WERI-Rb-1 (cell line): ENCODE measurements at regions not wholly inside any gene's neighbourhood (a gene's known extent, or its start where the extent isn't known, plus 50 kb on each side); places are given as distances from the start of the nearest gene placed in this dataset.

Experiments
- DNase-seq: peaks from one replicate; pipeline ENCODE4 v3.0.0-alpha.2; 2020
- H3K27ac ChIP-seq: fragments of 250-450 bp; sonication (Bioruptor Pico); 2 replicates; pipeline ENCODE4 v1.5.1; 2020; ENCODE audit warnings: mild to moderate bottlenecking, moderate library complexity
- H3K27me3 ChIP-seq: fragments of 250-450 bp; sonication (Bioruptor Pico); 2 replicates; pipeline ENCODE4 v1.5.1; 2021; ENCODE audit warnings: mild to moderate bottlenecking, low read depth, moderate library complexity; ENCODE audit not compliant: insufficient read depth, severe bottlenecking
- H3K36me3 ChIP-seq: fragments of 250-450 bp; sonication (Bioruptor Pico); 2 replicates; pipeline ENCODE4 v1.5.1; 2020; ENCODE audit warnings: mild to moderate bottlenecking, moderate library complexity
- H3K4me3 ChIP-seq: 2 replicates; pipeline ENCODE4 v1.5.1; 2011; ENCODE audit warnings: low read depth, mild to moderate bottlenecking, control low read depth, low read length
- H3K9me3 ChIP-seq: fragments of 250-450 bp; sonication (Bioruptor Pico); 2 replicates; pipeline ENCODE4 v1.5.1; 2021; ENCODE audit warnings: mild to moderate bottlenecking, moderate library complexity; ENCODE audit not compliant: severe bottlenecking
- TF ChIP-seq, protein P1 (sequence below): IDR thresholded peaks from 2 replicates; pipeline ENCODE4 v1.5.1; 2011; ENCODE audit warnings: low read depth, mild to moderate bottlenecking, control low read depth, inconsistent platforms, low read length

DNA sequence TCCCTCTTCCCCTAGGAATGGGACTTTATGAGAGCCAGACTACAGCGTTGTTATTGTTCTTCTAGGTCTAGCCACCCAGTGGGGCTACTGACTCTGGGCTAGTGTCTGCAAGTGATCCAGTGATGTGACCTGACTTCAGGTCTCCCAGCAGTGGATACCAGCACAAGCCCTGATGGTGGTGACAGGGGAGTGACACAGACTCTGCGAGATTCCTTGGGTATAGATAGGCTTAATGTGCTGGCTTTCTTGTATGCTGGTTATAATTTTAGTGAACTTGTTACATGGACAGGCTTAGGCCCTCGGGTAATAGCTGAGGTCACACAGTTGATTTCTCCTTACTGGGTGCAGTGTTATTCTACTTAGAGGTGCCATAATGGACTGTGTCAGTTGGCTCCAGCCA is 106.9 kb downstream of the TBC1D30 start:
- TF ChIP-seq, protein P1, sequence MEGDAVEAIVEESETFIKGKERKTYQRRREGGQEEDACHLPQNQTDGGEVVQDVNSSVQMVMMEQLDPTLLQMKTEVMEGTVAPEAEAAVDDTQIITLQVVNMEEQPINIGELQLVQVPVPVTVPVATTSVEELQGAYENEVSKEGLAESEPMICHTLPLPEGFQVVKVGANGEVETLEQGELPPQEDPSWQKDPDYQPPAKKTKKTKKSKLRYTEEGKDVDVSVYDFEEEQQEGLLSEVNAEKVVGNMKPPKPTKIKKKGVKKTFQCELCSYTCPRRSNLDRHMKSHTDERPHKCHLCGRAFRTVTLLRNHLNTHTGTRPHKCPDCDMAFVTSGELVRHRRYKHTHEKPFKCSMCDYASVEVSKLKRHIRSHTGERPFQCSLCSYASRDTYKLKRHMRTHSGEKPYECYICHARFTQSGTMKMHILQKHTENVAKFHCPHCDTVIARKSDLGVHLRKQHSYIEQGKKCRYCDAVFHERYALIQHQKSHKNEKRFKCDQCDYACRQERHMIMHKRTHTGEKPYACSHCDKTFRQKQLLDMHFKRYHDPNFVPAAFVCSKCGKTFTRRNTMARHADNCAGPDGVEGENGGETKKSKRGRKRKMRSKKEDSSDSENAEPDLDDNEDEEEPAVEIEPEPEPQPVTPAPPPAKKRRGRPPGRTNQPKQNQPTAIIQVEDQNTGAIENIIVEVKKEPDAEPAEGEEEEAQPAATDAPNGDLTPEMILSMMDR: no peak
- no peaks in the 10 kb centered on the region for H3K36me3 ChIP-seq
- H3K27ac ChIP-seq: no peak overlapping the region
- H3K9me3 ChIP-seq: no peaks in the 10 kb centered on the region
- no peak for DNase-seq
- no peak overlapping the region for H3K4me3 ChIP-seq
- H3K27me3 ChIP-seq: no peaks in the 10 kb centered on the region

DNA sequence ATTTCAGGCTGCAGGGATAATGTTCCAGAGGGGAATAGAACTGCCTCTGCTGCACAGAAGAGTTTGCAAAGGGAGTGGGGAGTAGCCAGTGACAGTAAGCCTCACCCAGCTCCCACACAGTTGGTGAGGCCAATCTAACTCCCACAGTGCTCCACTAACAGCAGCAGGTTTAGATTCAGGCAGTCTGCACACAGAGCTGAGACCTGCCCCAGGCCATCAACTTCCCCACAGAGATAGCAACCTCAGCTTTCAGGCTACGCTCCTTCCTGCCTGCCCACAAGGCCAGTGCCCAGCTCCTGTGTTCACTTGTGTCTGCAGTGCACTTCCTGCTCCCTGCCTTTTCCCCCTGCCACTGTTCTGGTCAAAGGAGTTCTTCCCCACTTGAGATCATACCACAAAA is 107.5 kb downstream of the TBC1D30 start:
- no peak for DNase-seq
- H3K27me3 ChIP-seq: no peaks in the 10 kb centered on the region

DNA sequence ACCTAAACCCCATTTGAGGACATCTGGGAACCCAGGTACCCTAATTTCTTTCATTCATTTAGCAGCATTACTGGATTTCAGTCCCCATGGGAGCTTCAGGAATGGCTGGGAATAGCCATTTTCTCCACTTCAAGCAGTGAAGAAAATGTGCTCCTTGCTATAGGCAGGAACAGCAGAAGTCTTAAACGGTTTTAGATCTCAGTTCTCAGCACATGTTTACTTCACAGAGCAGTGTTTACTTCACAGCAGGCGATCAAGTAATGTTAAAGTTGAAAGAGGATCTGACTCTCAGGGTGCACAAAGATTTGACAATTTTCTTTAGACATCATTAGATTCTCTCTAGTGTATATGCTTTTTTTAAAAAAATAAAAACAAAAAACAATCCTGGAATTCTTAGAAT is 109.3 kb downstream of the TBC1D30 start:
- Histone ChIP-seq H3K27me3 (no peaks in the 10 kb centered on the region), H3K9me3 (no peaks in the 10 kb centered on the region), H3K4me3 (no peak overlapping the region), H3K36me3 (no peaks in the 10 kb centered on the region), H3K27ac (no peak overlapping the region)
- DNase-seq: no peak
- TF ChIP-seq, protein P1: no peak

More for the DNA sequence above, 107.5 kb downstream of the TBC1D30 start:
- Histone ChIP-seq H3K27ac (no peak overlapping the region), H3K4me3 (no peak overlapping the region), H3K9me3 (no peaks in the 10 kb centered on the region), H3K36me3 (no peaks in the 10 kb centered on the region)
- TF ChIP-seq, protein P1: no peak

GRCh38 chr12:64937452-64937851 is 113.0 kb downstream of the TBC1D30 start:
- DNase-seq: no peak
- H3K36me3 ChIP-seq: no peaks in the 10 kb centered on the region
- TF ChIP-seq, protein P1: no peak
- H3K27me3 ChIP-seq: no peaks in the 10 kb centered on the region
- no peak overlapping the region for H3K4me3 ChIP-seq
- no peak overlapping the region for H3K27ac ChIP-seq
- H3K9me3 ChIP-seq: no peaks in the 10 kb centered on the region

GRCh38 chr12:64938179-64938578 is 113.7 kb downstream of the TBC1D30 start:
- no peaks in the 10 kb centered on the region for H3K9me3 ChIP-seq
- no peak overlapping the region for H3K4me3 ChIP-seq
- H3K27me3 ChIP-seq: no peaks in the 10 kb centered on the region
- no peak overlapping the region for H3K27ac ChIP-seq
- H3K36me3 ChIP-seq: no peaks in the 10 kb centered on the region
- no peak for DNase-seq
- TF ChIP-seq, protein P1: no peak

- no peak overlapping the region for H3K4me3 ChIP-seq
- H3K36me3 ChIP-seq: no peaks in the 10 kb centered on the region
- no peak overlapping the region for H3K27ac ChIP-seq
- no peaks in the 10 kb centered on the region for H3K9me3 ChIP-seq
- TF ChIP-seq, protein P1: no peak
- DNase-seq: no peak
- H3K27me3 ChIP-seq: no peaks in the 10 kb centered on the region
These were observed 119.2 kb downstream of the TBC1D30 start for GRCh38 chr12:64943686-64944085.
